NB4 (cell line): ENCODE measurements at regions not wholly inside any gene's neighbourhood (a gene's known extent, or its start where the extent isn't known, plus 50 kb on each side); places are given as distances from the start of the nearest gene placed in this dataset.

Source experiments
- DNase-seq: peaks from one replicate; pipeline ENCODE4 v3.0.0; 2010; ENCODE audit warnings: low read depth
- H3K4me3 ChIP-seq: one replicate; pipeline ENCODE4 v1.5.1; 2011; ENCODE audit warnings: mild to moderate bottlenecking, low read depth, low read length, moderate library complexity
- CTCF ChIP-seq: IDR thresholded peaks from one replicate; pipeline ENCODE4 v1.5.1; 2012; ENCODE audit warnings: low read depth, low read length
- MYC ChIP-seq: IDR thresholded peaks from 2 replicates; pipeline ENCODE4 v1.6.1; 2011; ENCODE audit warnings: low read depth, low read length
- POLR2A ChIP-seq: IDR thresholded peaks from 2 replicates; pipeline ENCODE4 v1.6.1; 2011; ENCODE audit warnings: mild to moderate bottlenecking; ENCODE audit not compliant: insufficient read length; ENCODE audit errors: extremely low read depth
- TF ChIP-seq, protein P1 (sequence below): IDR thresholded peaks from 2 replicates; pipeline ENCODE4 v1.6.1; 2011; ENCODE audit warnings: low read depth, low read length

DNA sequence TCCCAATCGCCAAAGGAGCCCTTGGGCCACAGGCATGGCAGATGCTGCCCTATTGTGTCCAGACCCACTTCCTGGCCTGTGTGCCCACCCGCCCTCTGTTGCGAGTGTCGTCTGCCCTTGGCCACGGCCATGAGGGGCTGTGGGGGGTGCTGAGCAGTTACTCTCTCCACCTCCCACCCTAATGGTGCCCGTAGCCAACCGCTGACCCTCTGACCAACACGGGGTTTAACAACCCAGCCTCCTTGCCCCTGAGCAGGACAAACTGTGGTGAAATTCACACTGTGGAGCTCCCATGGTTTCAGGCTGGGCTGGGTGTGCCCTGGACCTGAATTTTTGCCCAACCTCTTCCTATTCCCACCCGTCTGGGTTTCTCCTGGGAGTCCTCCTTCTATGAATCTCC is 145.7 kb upstream of the HDAC4 start:
- no peak overlapping the region for H3K4me3 ChIP-seq
- TF ChIP-seq POLR2A (no peak), CTCF (no peak), MYC (no peak)
- TF ChIP-seq, protein P1, sequence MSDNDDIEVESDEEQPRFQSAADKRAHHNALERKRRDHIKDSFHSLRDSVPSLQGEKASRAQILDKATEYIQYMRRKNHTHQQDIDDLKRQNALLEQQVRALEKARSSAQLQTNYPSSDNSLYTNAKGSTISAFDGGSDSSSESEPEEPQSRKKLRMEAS: no peak
- no peak for DNase-seq

DNA sequence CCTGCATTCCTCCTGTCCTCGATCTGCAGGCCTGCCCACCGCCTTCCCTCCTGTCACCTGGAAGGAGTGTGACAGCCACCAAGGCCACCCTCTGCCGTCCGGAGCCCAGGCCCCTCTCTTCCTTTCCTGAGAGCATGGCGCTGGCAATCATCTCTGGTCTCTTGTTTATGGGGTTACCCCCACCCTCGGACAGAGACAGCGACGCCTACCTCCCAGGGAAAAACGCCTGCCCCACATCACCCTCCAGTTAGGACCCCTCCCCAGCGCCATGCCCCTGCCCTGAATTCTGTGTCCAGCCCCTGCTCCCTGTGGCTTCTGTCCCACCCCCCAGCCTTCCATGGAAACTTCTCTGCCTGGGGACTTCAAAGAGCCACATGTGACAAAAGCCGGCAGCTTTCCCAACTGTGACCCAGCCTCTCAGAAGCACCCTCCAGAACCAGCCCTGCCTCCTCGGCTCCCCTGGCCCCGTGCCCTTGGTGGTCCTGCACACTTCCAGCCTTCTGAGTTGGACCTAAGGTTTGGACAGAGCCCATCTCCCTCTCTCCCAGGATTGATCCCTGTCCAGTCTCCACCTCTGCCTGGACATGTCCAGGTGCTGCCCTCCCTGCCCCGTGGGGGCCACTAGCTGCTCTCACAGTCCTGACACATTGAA is 145.0 kb upstream of the HDAC4 start:
- no peak for TF ChIP-seq CTCF
- TF ChIP-seq, protein P1: no peak
- no peak for TF ChIP-seq POLR2A
- TF ChIP-seq MYC: no peak
- DNase-seq: no peak
- no peak overlapping the region for H3K4me3 ChIP-seq

DNA sequence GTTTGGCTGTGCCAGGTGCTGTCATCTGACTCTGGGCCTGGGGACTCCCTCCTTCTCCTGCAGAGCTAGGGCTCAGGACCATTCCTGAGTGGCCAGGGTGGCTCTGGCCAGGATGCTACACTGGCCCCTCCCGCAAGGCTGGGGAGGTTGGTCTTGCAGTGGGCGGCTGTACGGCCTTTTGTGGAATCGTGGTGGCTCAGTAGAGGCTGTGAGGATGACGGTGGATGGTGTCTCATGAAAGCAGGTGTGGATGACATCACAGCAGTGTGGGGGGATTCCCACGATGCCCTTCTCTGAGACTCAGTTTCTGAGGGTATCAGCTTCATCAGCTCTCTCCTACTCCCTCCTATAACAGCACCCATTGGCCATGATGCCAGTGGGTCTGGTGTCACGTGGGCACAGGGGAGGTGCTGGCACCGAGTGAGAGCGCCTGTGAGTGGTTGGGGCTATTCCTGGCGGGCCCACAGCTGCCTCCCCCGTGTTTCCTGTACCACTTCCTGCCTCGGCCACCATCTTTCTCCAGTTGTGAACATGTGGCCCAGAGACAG is 144.2 kb upstream of the HDAC4 start:
- no peak overlapping the region for H3K4me3 ChIP-seq
- TF ChIP-seq MYC: peak; percentile 12; the same call in 1 of the 2 replicates
- TF ChIP-seq, protein P1: no peak
- no peak for TF ChIP-seq CTCF
- no peak for TF ChIP-seq POLR2A
- DNase-seq: peak; percentile 42

- no peak for DNase-seq
- TF ChIP-seq, protein P1: no peak
- TF ChIP-seq MYC: no peak
- no peak for TF ChIP-seq POLR2A
- TF ChIP-seq CTCF: no peak
- H3K4me3 ChIP-seq: no peak overlapping the region
Measured at GRCh38 chr2:239544143-239544917, 143.5 kb upstream of the HDAC4 start.

DNA sequence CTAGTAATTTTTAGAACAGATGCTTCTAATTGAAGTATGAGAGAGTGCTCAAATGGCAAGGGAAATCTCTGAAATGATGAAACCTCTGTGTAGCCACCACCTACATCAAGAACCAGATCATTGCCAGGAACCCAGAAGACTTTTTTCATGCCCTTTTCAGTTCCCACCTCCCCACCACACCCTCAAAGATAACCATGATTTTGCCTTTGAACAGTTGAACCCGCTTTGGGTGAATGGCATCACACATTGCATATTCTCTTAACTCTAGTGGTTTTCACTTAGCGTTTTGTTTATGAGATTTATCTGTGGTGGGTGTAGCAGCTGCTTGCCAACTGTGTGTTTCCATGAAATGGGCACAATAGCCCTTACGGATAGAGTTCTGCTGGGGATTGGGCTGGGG is 142.9 kb upstream of the HDAC4 start:
- TF ChIP-seq, protein P1: no peak
- TF ChIP-seq POLR2A: no peak
- TF ChIP-seq CTCF: no peak
- TF ChIP-seq MYC: no peak
- no peak for DNase-seq
- H3K4me3 ChIP-seq: no peak overlapping the region
